Neural progenitor cell (in vitro differentiated cells): ENCODE measurements at regions not wholly inside any gene's neighbourhood (a gene's known extent, or its start where the extent isn't known, plus 50 kb on each side); places are given as distances from the start of the nearest gene placed in this dataset.

Source experiments
- EZH2 ChIP-seq: fragments of 200-600 bp; sonication (generic); IDR thresholded peaks from 2 replicates; pipeline ENCODE4 v1.6.1; 2017; ENCODE audit warnings: antibody characterized with exemption, mild to moderate bottlenecking, moderate library complexity
- EZH2phosphoT487 ChIP-seq: fragments of 200-600 bp; sonication (generic); IDR thresholded peaks from 2 replicates; pipeline ENCODE4 v1.6.1; 2017; ENCODE audit warnings: antibody characterized with exemption
- TF ChIP-seq, protein P1 (sequence below): fragments of 200-600 bp; sonication (generic); IDR thresholded peaks from 2 replicates; pipeline ENCODE4 v1.5.1; 2017; ENCODE audit warnings: antibody characterized with exemption, mild to moderate bottlenecking

- TF ChIP-seq, protein P1, sequence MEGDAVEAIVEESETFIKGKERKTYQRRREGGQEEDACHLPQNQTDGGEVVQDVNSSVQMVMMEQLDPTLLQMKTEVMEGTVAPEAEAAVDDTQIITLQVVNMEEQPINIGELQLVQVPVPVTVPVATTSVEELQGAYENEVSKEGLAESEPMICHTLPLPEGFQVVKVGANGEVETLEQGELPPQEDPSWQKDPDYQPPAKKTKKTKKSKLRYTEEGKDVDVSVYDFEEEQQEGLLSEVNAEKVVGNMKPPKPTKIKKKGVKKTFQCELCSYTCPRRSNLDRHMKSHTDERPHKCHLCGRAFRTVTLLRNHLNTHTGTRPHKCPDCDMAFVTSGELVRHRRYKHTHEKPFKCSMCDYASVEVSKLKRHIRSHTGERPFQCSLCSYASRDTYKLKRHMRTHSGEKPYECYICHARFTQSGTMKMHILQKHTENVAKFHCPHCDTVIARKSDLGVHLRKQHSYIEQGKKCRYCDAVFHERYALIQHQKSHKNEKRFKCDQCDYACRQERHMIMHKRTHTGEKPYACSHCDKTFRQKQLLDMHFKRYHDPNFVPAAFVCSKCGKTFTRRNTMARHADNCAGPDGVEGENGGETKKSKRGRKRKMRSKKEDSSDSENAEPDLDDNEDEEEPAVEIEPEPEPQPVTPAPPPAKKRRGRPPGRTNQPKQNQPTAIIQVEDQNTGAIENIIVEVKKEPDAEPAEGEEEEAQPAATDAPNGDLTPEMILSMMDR, result no peak
- TF ChIP-seq EZH2phosphoT487, result no peak
- TF ChIP-seq EZH2, result no peak
These were observed 102.6 kb upstream of the PPP2R5A start for GRCh38 chr1:212182579-212182978.
